ENCODE measurements at regions not wholly inside any gene's neighbourhood (a gene's known extent, or its start where the extent isn't known, plus 50 kb on each side); places are given as distances from the start of the nearest gene placed in this dataset.

GRCh38 chr6:169837529-169838250, 86.3 kb downstream of the ERMARD start:
- Histone ChIP-seq H3K36me3 (no peaks in the 10 kb centered on the region), H3K27me3 (ENCODE audit: insufficient read depth, low read depth, severe bottlenecking) (peaks cover 40% of the 10 kb centered on the region), H3K9me3 (ENCODE audit: severe bottlenecking) (no peaks in the 10 kb centered on the region), H3K4me3 (ENCODE audit: low read depth, low read length) (no peak overlapping the region), H3K27ac (no peak overlapping the region)
- no peak for DNase-seq
- TF ChIP-seq CTCF (IDR thresholded peaks at IDR 0.05; ENCODE audit: low read depth, low read length), result no peak

- DNase-seq, result no peak
- Histone ChIP-seq H3K27me3 (ENCODE audit: insufficient read depth, low read depth, severe bottlenecking) (peaks cover 53% of the 10 kb centered on the region), H3K4me3 (ENCODE audit: low read depth, low read length) (no peak overlapping the region), H3K27ac (no peak overlapping the region), H3K9me3 (ENCODE audit: severe bottlenecking) (no peaks in the 10 kb centered on the region), H3K36me3 (no peaks in the 10 kb centered on the region)
- TF ChIP-seq CTCF (IDR thresholded peaks at IDR 0.05; ENCODE audit: low read depth, low read length), result no peak
These were observed 81.9 kb downstream of the ERMARD start for GRCh38 chr6:169833258-169833794.

GRCh38 chr6:169832247-169832948, 81.0 kb downstream of the ERMARD start:
- no peak overlapping the region for H3K4me3 ChIP-seq (ENCODE audit: low read depth, low read length)
- no peak for DNase-seq
- H3K27ac ChIP-seq, result no peak overlapping the region
- no peaks in the 10 kb centered on the region for H3K9me3 ChIP-seq (ENCODE audit: severe bottlenecking)
- no peak for TF ChIP-seq CTCF (IDR thresholded peaks at IDR 0.05; ENCODE audit: low read depth, low read length)
- H3K27me3 ChIP-seq (ENCODE audit: insufficient read depth, low read depth, severe bottlenecking), result peaks cover 44% of the 10 kb centered on the region
- H3K36me3 ChIP-seq, result no peaks in the 10 kb centered on the region

GRCh38 chr6:169831450-169832246, 80.2 kb downstream of the ERMARD start:
- H3K36me3 ChIP-seq, result no peaks in the 10 kb centered on the region
- H3K4me3 ChIP-seq (ENCODE audit: low read depth, low read length), result no peak overlapping the region
- H3K27ac ChIP-seq, result no peak overlapping the region
- TF ChIP-seq CTCF (IDR thresholded peaks at IDR 0.05; ENCODE audit: low read depth, low read length), result peak; percentile 96
- H3K27me3 ChIP-seq (ENCODE audit: insufficient read depth, low read depth, severe bottlenecking), result peaks cover 36% of the 10 kb centered on the region
- H3K9me3 ChIP-seq (ENCODE audit: severe bottlenecking), result peaks cover 2% of the 10 kb centered on the region
- DNase-seq, result peak; percentile 79
